Suppressor macrophage treated with lipopolysaccharide for 1 hour (primary cell): ENCODE measurements at regions not wholly inside any gene's neighbourhood (a gene's known extent, or its start where the extent isn't known, plus 50 kb on each side); places are given as distances from the start of the nearest gene placed in this dataset.
A peak's percentile ranks its signal among the peaks of the same experiment; 100 is the strongest.
"Not testable (repeated sequence)": the region's sequence is repeated elsewhere in the genome, so short reads cannot be mapped to it uniquely, and the experiment has no call there.

Source experiments
- DNase-seq, 3 donors: peaks; one replicate each; pipeline ENCODE4 v3.0.0-alpha.2; 2020 to 2022

DNA sequence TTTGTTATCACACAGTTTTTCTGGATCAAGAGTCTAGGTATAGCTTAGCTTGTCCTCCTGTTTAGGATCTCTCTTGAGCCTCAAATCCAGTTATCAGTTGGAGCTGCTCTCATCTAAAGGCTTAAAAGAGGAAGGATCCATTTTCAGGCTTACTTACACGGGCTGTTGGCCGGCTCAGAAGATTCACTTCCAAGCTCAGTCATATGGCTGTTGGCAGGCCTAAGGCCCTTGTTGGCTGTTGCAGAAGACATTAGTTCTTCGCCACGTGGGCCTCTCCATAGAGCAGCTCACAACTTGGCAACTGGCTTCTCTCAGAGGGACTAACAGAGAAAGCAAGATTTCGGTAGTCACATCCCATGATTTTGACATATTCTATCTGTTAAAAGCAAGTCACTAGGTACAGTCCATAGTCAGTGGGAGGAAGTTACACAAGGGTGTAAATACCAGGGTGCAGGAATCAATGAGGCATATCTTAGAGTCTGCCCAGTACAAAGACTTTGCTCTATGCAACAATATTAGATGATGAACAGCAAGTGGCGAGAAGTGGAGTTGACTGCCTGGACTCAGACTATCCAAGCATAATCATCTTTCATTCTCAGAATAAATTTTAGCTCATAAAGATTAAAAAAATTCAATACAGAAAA is 280.1 kb upstream of the MBL2 start:
- DNase-seq, result peak in 2 of 3 donors; percentile 1 to 9

DNA sequence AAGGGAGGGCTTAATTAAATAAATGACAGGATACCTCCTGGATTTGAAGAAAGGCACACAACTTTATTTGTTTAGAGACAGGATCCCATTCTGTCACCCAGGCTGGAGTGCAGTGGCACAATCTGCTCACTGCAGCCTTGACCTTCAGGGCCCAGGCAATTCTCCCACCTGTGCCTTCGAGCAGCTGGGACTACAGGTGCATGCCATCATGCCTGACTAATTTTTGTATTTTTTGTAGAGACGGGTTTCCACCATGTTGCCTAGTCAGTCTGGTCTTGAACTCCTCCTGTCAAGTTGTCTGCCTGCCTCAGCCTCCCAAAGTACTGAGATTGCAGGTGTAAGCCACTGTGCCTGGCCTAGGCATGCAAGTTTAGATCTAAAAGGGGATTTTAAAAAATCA is 272.7 kb upstream of the MBL2 start:
- no peak for DNase-seq

DNA sequence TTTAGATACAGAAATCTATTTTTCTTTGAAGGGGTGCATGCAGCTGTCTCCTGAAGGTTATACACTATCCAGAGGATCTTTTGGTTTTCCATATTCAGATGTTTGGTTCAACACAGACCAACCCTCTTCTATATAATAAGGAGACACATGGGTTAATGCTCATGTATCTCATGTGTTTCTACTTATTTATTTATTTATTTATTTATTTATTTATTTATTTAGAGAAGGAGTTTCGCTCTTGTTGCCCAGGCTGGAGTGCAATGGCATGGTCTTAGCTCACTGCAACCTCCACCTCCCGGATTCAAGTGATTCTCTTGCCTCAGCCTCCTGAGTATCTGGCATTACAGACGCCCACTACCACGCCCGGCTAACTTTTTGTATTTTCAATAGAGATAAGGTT is 263.2 kb upstream of the MBL2 start:
- DNase-seq, result not testable (repeated sequence)

DNA sequence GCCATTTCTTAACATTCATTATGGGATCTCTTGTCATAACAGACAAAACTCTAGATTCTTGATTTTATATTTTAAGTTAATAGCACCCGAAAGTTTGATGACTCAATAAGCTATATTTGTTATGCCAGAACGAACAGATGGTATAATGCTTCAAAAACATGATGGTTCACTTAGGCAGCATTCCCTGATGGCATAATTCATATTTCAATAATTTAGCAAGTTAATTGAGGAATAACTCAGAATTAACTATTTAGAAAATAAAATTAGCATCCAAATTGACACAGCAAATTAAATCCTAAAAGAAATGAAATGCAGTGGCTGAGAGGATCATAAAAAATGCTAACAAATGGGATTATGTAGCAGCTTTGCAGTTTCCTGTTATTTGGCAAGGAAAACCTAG is 260.8 kb upstream of the MBL2 start:
- DNase-seq, result no peak

DNA sequence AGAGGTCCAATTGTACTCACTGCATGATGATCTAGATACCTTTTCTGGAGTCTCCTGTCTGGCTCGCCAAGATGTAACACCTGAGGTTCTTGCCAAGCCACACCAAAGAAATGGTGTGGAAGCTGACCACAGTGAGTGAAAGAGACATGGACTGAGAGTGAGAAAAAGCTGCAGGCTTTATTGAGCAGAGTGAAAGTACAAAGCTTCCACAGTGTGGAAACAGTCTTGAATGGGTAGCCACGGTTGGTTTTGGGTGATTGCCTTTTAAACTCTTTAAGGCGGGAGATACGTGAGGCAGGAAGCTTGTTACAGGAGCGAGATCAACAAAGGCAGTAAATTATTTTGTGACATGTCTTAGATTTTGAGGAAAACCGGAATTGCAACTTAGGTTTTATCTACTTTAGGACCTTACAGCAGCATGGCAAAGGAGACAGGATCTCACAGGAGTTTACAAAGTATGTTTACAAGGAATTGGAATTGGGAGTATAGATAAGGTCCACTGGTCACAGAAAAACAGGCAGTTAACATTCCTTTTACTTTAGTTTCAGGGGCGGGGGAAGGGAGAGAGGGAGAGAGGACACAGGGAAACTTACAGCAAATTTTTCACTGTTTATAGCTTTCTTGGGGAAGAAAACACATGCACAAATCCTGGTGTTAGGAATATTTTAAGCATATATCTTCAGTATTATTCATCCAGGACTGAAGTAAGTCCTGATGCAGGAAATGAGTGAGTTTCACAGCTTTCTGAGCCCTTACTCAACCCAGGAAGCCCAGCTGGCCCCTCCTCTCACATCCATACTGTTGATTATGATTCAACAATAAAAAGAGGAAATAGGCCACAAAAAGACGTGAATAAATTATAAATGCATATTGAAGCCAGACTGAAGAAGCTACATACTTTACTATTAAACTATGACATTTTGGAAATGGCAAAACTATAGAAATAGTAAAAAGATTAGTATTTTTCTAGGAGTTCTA is 257.6 kb upstream of the MBL2 start:
- peak; percentile 70 to 86 (median 83) for DNase-seq

DNA sequence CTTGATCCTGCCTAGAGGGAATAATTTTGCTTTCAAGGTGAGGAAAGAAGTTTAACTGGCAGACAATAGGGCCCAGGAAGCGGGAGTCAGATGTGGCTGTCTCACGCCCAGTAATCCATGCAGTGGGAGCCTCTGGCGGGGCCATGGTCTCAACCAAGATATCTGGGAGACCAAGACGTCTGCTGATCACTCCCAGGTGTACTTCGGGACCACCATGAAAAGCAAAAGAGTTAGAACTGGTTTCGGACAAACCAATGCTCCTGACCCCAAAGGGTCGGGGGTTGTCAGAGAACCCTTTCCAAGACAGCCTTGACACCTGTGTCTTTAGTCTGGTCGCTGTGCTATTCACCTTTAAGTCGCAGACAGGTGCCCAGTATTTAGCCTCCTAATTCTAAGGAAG is 256.9 kb upstream of the MBL2 start:
- no peak for DNase-seq

DNA sequence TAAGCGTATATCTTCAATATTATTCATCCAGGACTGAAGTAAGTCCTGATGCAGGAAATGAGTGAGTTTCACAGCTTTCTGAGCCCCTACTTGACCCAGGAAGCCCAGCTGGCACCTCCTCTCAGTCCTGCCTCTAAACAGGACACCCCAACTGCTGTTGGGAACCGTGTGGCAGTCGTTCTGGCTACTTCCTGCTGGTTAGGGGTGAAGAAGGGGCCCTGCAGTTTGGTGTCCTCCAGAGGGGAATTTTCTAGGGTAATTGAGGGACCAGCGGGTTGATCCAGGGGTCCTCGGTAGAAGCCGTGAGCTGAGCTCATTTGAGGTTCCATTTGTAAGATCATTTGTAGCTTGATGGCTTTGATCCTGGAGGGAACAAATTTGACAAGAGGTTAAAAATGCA is 253.2 kb upstream of the MBL2 start:
- not testable (repeated sequence) for DNase-seq

DNA sequence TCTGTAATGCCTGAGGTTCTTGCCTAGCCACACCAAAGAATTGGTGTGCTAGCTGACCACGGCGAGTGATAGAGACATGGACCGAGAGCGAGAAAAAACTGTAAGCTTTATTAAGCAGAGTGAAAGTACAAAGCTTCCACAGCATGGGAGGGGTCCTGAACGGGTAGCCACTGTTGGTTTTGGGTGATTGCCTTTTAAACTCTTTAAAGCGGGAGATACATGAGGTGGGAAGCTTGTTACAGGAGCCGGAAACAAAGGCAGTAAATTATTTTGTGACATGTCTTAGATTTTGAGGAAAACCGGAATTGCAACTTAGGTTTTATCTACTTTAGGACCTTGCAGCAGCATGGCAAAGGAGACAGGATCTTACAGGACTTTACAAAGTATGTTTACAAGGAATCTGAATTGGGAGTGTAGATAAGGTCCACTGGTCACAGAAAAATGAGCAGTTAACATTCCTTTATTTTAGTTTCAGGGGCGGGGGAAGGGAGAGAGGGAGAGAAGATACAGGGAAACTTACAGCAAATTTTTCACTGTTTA is 252.7 kb upstream of the MBL2 start:
- DNase-seq, result peak in 2 of 3 donors; percentile 2 to 22

DNA sequence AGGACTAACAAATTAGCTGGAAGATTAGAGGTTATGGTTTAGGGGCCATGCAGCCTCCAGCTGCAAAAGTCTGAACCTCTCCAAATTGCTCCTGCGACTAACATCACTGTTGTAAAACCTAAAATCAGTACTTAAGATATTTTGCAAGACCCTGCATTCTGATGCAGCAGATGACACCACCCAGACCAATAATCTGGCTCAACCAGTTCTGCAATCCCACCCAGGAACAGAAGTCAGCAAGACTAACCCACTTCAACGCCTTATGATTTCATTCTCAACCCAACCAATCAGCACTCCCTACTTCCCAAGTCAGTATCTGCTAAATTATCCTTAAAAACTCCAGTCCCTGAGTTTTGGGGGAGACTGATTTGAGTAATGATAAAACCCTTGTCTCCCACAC is 250.8 kb upstream of the MBL2 start:
- DNase-seq, result no peak

DNA sequence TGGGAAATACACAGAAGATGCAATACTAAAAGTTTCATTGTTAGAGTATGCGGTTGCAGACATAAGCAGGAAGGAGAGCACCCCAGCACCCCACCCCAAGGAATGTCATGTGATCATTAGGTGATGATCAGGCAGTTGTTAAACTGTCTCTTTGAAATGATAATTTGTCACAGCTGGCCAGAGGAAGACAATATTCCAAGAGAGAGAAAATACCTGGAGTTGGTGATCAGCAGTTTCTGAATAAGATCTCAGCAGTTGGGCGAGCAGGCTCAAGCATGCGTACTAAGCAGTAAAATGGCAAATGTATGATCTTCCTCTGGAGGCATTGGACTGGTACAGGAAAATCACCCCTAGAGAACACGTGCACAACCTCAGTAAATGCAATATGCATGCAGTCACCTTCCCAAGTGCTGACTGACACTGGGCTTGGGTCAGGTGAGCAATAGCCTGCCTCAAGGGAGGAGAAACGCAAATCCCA is 250.1 kb upstream of the MBL2 start:
- peak in 1 of 3 donors; percentile 53 for DNase-seq

DNA sequence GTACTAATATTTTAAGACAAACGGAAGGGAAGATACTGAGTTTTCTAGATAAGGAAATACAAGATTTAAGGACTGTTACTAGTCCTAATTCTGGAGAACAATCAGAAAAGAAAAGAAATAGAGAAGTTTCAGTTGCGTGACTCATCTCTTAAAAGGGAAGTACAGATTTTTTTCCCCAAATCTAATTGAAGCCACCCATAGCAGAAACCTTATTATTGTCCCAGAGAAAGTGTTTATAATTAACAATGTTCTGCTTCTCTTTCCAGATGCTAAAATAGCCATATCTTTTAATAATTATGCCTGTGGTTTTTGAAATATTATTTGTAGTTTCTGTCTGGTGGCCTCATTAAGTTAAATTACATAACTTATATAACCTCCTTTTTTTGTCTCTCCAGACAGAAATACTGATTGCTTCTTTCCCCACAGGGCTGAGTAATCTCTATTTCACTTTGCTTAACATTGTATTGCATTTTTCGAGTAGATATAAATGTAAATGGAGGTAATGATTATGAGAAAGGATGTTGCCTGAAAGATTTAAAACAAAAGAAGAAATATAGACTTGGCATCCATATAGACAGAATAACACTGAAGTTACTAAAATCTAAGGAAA is 240.7 kb upstream of the MBL2 start:
- DNase-seq, result peak; percentile 45 to 82 (median 78)

DNA sequence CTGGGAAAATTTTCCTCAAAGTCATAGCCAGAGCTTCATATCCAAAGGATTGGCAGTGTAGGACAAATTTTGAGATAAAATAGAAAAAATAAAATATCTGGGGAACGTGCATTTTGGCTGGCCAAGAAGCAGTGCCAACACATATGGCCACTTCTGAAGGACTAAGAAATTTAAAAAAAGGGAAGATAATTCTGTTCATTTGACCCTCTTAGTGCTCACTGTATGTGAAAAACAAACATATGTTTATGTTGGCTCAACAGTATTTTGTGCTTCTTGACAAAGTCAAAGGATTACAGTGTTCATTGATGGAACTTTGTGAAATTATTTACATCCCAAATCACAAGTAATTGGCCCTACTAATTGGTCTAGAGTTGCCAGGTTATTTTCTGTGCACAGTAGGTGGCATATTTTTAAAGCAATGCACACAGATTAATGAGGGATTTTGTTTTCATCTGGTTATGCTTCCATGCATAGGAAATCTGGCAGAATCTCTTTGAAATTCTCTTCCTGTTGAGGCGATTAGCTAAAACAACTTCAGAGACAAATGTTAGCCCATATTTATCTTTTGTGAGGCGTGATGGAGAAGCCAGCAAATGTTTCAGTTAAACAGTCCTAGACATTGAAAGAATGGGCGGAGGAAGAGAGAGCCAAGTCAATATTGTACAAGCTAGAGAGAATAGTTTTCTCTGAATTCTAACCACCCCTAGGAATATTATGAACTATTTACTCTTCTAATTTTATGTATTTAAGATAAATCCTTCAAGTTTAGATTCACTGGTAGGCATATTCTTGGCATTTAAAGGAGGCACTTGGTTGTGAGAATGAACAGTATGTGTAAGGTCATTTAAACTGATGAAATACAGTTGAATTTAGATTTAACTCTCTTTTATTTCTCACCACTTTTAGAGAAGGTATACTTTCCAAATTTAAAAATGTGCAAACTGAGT is 237.7 kb upstream of the MBL2 start:
- no peak for DNase-seq

DNA sequence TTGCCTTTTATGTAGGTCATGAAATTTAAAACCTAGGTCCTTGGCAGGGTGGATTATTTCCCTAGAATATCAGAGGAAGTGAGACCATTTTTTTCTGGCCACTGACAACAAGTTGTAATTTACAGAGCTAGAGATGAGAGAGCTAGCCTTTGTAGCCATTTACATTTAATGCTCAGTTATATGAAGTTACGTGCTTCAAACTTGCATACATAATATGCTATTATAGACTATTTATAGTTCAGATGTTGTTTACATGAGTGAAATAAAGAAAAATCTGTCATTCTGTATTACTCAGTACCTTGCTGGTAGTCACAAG is 234.9 kb upstream of the MBL2 start:
- DNase-seq, result no peak

DNA sequence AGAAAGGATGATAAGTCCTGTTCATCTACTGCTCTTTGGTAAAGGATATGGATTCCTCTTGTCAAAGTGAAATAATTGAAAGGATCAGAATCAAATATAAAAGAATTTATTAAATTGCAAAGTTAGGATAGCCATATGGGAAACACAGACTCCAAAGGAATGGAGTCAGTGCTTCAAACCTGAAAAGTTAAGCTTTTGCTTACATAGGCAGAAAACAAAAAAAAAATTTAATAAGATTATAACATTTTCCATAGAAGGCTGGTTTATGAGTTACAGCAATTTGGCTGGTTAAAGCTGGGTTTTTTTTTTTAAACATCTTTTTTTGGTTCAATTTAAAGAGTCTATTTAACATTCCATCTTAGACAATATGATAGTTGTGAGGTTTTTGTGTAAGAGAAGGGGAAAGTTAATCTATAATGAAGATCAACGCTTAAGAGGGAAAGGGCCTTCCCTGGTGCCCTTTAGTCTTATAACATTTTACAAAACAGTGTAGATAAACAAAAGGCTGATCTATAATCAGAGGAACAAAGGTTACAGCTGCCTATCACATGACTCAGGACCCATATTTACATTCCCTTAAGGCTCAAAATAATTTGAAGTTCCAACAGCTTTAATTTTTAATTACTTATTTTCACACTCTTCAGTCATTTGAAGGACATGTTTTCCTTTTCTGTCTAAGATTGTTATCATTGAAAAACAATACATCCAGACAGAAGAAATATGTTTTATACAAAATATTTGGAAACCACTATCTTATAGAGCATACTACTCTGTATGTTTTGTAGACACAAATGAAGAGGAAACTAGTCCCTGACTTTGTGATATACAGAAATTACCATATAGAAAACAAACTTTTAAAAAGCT is 234.3 kb upstream of the MBL2 start:
- DNase-seq, result no peak

DNA sequence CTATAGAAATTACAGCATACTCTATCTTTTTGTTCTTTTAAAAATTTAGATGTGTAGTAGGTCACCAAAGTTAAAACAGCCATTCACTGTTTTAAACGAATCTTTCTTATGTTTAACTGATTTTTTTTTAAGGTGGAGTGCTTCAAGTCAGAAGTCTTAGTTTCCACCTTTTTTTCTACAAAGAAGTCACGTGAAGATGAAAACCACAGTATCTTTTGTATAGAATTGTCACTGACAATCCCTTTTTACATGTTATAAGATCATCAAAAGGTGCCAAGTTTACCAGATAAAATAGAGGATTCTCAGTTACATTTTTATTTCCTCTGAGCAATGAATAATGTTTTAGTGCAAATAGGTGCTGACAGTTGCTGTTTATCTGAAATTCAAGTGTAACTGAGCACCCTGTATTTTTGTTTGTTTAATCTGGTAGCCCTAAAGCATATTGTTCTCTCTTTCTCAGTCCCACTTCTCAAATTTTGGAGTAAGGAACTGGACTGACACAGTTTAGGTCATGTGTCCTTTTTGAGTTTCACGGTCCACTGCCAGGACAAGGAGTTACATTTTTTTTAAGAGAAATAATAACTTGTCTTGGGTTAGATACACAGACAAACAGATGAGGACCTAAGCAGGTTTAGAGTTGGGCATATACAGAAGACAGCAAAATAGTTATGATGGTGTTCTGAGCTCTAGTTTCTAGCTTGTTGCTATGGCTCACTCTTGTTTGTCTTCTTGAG is 233.2 kb upstream of the MBL2 start:
- DNase-seq, result peak in 1 of 3 donors; percentile 30

DNA sequence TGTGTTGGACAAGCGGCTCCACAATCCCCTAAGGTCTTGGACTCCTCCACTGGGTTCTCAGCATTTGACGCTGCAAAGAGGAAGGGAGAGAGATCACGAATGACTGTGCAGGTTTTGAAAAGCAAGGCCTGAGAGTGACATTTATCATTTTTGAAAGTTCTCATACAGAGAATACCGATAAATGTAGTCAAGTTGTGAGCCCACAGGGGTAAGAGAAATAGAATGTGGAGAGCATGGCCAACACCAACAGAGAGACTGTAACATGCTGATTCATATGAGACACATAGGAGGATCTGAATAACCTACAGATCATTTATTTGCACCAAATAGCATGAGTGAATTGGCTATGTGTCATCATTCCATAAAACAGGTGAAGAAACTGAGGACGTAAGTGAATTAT is 230.5 kb upstream of the MBL2 start:
- no peak for DNase-seq

DNA sequence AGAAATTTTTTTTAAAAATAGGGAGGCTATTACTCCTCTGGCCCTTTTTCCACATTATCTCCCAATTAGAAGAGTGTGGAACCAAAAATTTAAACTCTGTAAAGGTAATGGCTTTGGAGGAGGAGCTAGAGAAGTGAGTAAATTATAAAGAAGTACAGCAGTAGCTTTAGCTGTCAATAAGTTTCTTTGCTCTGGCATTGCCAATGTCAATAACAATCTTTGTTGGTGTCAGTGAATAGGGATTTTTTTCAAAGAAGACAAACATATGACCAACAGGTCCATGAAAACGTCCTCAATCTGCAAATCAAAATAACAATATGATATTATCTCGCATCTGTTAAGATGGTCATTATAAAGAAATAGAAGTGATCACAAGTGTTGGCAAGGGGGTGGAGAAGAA is 227.1 kb upstream of the MBL2 start:
- DNase-seq, result no peak

DNA sequence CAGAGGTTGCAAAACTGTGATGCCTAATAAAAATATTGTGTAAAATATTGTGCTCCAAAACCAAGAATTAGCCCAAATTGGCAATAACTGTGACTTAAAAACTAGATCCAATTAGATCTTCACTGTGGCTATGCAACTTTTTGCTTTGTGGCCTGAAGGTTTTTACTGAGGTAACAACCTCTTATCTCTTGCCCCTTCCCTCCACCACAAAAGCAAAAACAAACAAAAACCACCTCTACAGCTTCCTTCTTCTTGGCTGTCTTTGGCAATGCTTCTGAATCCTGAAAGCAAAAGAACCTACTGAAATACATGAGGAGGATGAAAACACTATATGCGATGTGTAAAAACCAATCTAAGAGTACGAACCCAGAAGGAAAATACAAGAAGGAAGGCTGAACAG is 226.7 kb upstream of the MBL2 start:
- DNase-seq, result no peak

DNA sequence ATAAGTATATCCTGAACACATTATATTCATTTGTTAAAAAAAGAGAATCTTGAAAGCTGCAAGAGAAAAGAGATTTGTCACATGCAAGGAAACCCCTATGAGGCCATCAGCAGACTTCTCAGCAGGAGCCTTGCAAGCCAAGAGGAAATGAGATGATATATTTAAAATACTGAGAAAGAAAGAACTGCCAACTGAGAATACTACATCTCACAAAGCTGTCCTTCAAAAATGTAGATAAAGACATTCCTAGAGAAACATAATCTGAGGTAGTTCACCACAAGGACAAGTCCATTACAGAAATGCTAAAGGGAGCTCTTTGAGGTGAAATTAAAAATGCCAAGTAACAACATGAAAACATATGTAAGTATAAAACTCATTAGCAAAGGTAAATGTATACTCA is 224.4 kb upstream of the MBL2 start:
- DNase-seq, result no peak

DNA sequence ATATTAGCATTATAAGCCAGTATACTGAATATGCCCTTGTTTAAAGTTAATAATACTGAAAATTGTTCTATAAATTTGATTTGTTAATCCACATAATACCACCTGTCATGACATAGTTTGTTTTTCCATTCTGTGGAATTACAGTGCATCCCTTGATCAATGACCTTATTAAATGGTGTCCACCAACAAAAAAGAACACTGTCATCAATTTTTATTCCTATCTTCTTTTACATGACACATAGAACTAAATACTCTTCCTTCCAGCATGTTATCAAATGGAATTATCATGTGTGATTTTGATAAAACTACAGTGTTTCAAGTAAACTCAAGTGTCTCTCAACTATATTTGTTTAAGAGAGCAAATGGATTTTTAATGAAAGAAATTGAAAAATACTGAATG is 221.8 kb upstream of the MBL2 start:
- no peak for DNase-seq

DNA sequence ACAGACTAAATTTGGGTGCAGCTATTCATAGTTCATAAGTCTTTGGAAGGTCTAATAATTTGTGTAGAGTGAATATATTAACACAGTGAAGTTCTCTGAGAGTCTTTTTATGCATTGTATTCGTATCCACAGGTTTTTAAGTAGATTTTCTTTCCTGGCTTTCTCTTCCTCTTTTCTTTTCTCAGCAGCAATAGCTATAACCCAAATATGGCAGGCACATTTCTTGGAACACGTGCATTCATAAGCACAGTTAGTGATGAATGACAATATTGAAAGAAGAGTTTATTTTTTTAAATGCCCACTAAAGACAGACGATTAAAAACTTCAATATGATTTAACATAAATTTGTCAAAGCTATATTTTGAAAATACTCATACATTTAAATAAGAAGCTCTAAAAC is 220.5 kb upstream of the MBL2 start:
- no peak for DNase-seq
